H9 (cell line): ENCODE measurements at regions not wholly inside any gene's neighbourhood (a gene's known extent, or its start where the extent isn't known, plus 50 kb on each side); places are given as distances from the start of the nearest gene placed in this dataset.

Experiments
- DNase-seq: peaks from one replicate; pipeline ENCODE4 v3.0.0-alpha.2; 2017
- H2AFZ ChIP-seq: one replicate; pipeline ENCODE4 v1.6.1; 2013; ENCODE audit warnings: mild to moderate bottlenecking, low read length, control low read depth, moderate library complexity
- H2AK5ac ChIP-seq: 2 replicates; pipeline ENCODE4 v1.6.1; 2013; ENCODE audit warnings: low read length, control low read depth, mixed read lengths; ENCODE audit not compliant: insufficient read length
- H2BK120ac ChIP-seq: one replicate; pipeline ENCODE4 v1.6.1; 2013; ENCODE audit warnings: low read depth, mild to moderate bottlenecking, low read length, control low read depth, inconsistent platforms; ENCODE audit not compliant: poor library complexity, severe bottlenecking
- H2BK12ac ChIP-seq: 2 replicates; pipeline ENCODE4 v1.6.1; 2013; ENCODE audit warnings: low read length, control low read depth, mixed read lengths, low read depth; ENCODE audit not compliant: insufficient read length
- H2BK15ac ChIP-seq: 2 replicates; pipeline ENCODE4 v1.6.1; 2013; ENCODE audit warnings: low read depth, low read length, control low read depth
- H2BK20ac ChIP-seq: one replicate; pipeline ENCODE4 v1.6.1; 2013; ENCODE audit warnings: low read depth, mild to moderate bottlenecking, low read length, control low read depth, inconsistent platforms; ENCODE audit not compliant: poor library complexity, severe bottlenecking
- H2BK5ac ChIP-seq: 2 replicates; pipeline ENCODE4 v1.6.1; 2013; ENCODE audit warnings: low read length, control low read depth, mixed read lengths; ENCODE audit not compliant: insufficient read length
- H3K14ac ChIP-seq: 2 replicates; pipeline ENCODE4 v1.6.1; 2013; ENCODE audit warnings: low read length, control low read depth; ENCODE audit not compliant: insufficient read depth
- H3K18ac ChIP-seq: 2 replicates; pipeline ENCODE4 v1.6.1; 2013; ENCODE audit warnings: low read depth, mild to moderate bottlenecking, mixed read lengths, low read length, control low read depth; ENCODE audit not compliant: insufficient read length
- H3K23ac ChIP-seq: 2 replicates; pipeline ENCODE4 v1.6.1; 2013; ENCODE audit warnings: low read length, control low read depth, mixed read lengths, low read depth; ENCODE audit not compliant: insufficient read length
- H3K23me2 ChIP-seq: 2 replicates; pipeline ENCODE4 v1.6.1; 2013; ENCODE audit warnings: low read depth, mild to moderate bottlenecking, mixed read lengths, low read length, control low read depth; ENCODE audit not compliant: insufficient read length, poor library complexity, severe bottlenecking
- H3K27ac ChIP-seq: 2 replicates; pipeline ENCODE4 v1.5.1; 2013; ENCODE audit warnings: low read length, control low read depth, mixed read lengths, low read depth; ENCODE audit not compliant: insufficient read length
- H3K27me3 ChIP-seq: 2 replicates; pipeline ENCODE4 v1.6.1; 2013; ENCODE audit warnings: low read length, control low read depth, inconsistent platforms; ENCODE audit not compliant: insufficient read depth
- H3K4ac ChIP-seq: 2 replicates; pipeline ENCODE4 v1.6.1; 2013; ENCODE audit warnings: low read depth, mild to moderate bottlenecking, control low read depth, inconsistent platforms, low read length, moderate library complexity
- H3K4me1 ChIP-seq: 2 replicates; pipeline ENCODE4 v1.6.1; 2013; ENCODE audit warnings: low read length, control low read depth, inconsistent platforms; ENCODE audit not compliant: insufficient read depth
- H3K4me2 ChIP-seq: 2 replicates; pipeline ENCODE4 v1.6.1; 2013; ENCODE audit warnings: low read length, control low read depth, mixed read lengths; ENCODE audit not compliant: insufficient read length, insufficient read depth
- H3K56ac ChIP-seq: 2 replicates; pipeline ENCODE4 v1.6.1; 2013; ENCODE audit warnings: low read depth, mild to moderate bottlenecking, mixed read lengths, low read length, control low read depth; ENCODE audit not compliant: insufficient read length
- H3K79me1 ChIP-seq: 2 replicates; pipeline ENCODE4 v1.6.1; 2013; ENCODE audit warnings: low read depth, mild to moderate bottlenecking, moderate library complexity, low read length, control low read depth, inconsistent platforms; ENCODE audit not compliant: insufficient read depth, poor library complexity, severe bottlenecking
- H3K79me2 ChIP-seq: 2 replicates; pipeline ENCODE4 v1.6.1; 2013; ENCODE audit warnings: low read length, control low read depth, inconsistent platforms; ENCODE audit not compliant: insufficient read depth
- H3K9ac ChIP-seq: 2 replicates; pipeline ENCODE4 v1.6.1; 2013; ENCODE audit warnings: low read length, control low read depth, mixed read lengths; ENCODE audit not compliant: insufficient read length; ENCODE audit errors: extremely low read depth
- H3K9me3 ChIP-seq: one replicate; pipeline ENCODE4 v1.6.1; 2013; ENCODE audit warnings: low read depth, low read length, inconsistent platforms; ENCODE audit not compliant: control insufficient read depth
- H3T11ph ChIP-seq: one replicate; pipeline ENCODE4 v1.6.1; 2013; ENCODE audit warnings: mild to moderate bottlenecking, low read length, control low read depth, inconsistent platforms
- H4K20me1 ChIP-seq: one replicate; pipeline ENCODE4 v1.6.1; 2013; ENCODE audit not compliant: control insufficient read depth, insufficient read length, insufficient read depth
- H4K5ac ChIP-seq: 2 replicates; pipeline ENCODE4 v1.6.1; 2013; ENCODE audit warnings: low read depth, mild to moderate bottlenecking, mixed read lengths, low read length, control low read depth; ENCODE audit not compliant: insufficient read length
- H4K8ac ChIP-seq: replicated peaks from 2 replicates; pipeline ENCODE4 v1.6.1; 2013; ENCODE audit warnings: low read length, control low read depth, mixed read lengths, low read depth; ENCODE audit not compliant: insufficient read length
- H4K91ac ChIP-seq: 2 replicates; pipeline ENCODE4 v1.6.1; 2013; ENCODE audit warnings: low read depth, mild to moderate bottlenecking, moderate library complexity, mixed read lengths, low read length, control low read depth; ENCODE audit not compliant: insufficient read length
- H3K27ac Mint-ChIP-seq, 3 experiments: 2 replicates in 2 of 3; 3 replicates in 1 of 3; pipeline ENCODE4 v1.8.0; 2020 to 2021; ENCODE audit warnings: mixed read lengths in 3 of 3, mild to moderate bottlenecking in 1 of 3, moderate library complexity in 1 of 3
- H3K27me3 Mint-ChIP-seq: 2 replicates; pipeline ENCODE4 v1.8.0; 2021; ENCODE audit warnings: low read depth, mild to moderate bottlenecking, moderate library complexity, mixed read lengths
- H3K36me3 Mint-ChIP-seq, 3 experiments: 2 replicates in 2 of 3; 3 replicates in 1 of 3; pipeline ENCODE4 v1.8.0; 2020 to 2021; ENCODE audit warnings: low read depth in 3 of 3, mixed read lengths in 3 of 3; ENCODE audit not compliant: insufficient read depth in 1 of 3
- H3K4me1 Mint-ChIP-seq, 2 experiments: 2 replicates each; pipeline ENCODE4 v1.8.0; 2020; ENCODE audit warnings: mixed read lengths in 2 of 2
- H3K4me3 Mint-ChIP-seq, 2 experiments: 2 replicates in 1 of 2; 3 replicates in 1 of 2; pipeline ENCODE4 v1.8.0; 2020 to 2021; ENCODE audit warnings: mild to moderate bottlenecking in 2 of 2, mixed read lengths in 2 of 2, moderate library complexity in 1 of 2
- H3K9me3 Mint-ChIP-seq, 2 experiments: 2 replicates in 1 of 2; 3 replicates in 1 of 2; pipeline ENCODE4 v1.8.0; 2020; ENCODE audit warnings: mild to moderate bottlenecking in 2 of 2, mixed read lengths in 2 of 2, moderate library complexity in 1 of 2
- CTCF ChIP-seq: fragments of 200-600 bp; sonication (generic); conservative IDR thresholded peaks from 3 replicates; pipeline ENCODE4 v1.8.0; 2021; ENCODE audit warnings: antibody characterized with exemption, mild to moderate bottlenecking
- WGBS: extraction: QIAGEN DNeasy Blood & Tissue Kit; methylation state at CpG from one replicate; pipeline ENCODE4 v1.1.7; 2013; ENCODE audit warnings: missing lambda C conversion rate, low lambda C conversion rate, mixed read lengths; ENCODE audit not compliant: insufficient read length; ENCODE audit errors: extremely low coverage; 5-methylcytosine and 5-hydroxymethylcytosine counted together

- Histone ChIP-seq H3K23me2 (no peaks in the 10 kb centered on the region), H3K56ac (no peak overlapping the region), H3K79me2 (no peaks in the 10 kb centered on the region), H3K4ac (no peak overlapping the region), H3K18ac (no peak overlapping the region), H3T11ph (no peak overlapping the region), H2BK120ac (no peak overlapping the region), H4K5ac (no peak overlapping the region), H4K91ac (no peak overlapping the region), H2AFZ (no peak overlapping the region), H2BK5ac (no peak overlapping the region), H3K14ac (no peak overlapping the region), H4K8ac (no peak overlapping the region), H3K23ac (no peak overlapping the region), H3K27me3 (no peaks in the 10 kb centered on the region), H3K79me1 (no peaks in the 10 kb centered on the region), H3K4me1 (0 out of 2 replicates have a peak, but pooled peaks cover 4% of the 10 kb centered on the region), H3K9ac (no peak overlapping the region), H2AK5ac (no peak overlapping the region), H3K9me3 (no peaks in the 10 kb centered on the region), H3K4me2 (no peak overlapping the region), H2BK15ac (no peak overlapping the region), H4K20me1 (no peaks in the 10 kb centered on the region), H2BK12ac (no peak overlapping the region), H3K27ac (no peak overlapping the region), H2BK20ac (no peak overlapping the region)
- DNase-seq = peak; percentile 48
- Mint-ChIP-seq H3K27me3 (no peaks in the 10 kb centered on the region), H3K4me3 (no peak overlapping the region), H3K27ac (peak overlapping the region; percentile 24 to 65 (median 45); a peak in 3 of 7 replicates), H3K36me3 (no peaks in the 10 kb centered on the region), H3K9me3 (no peaks in the 10 kb centered on the region; a peak in 1 of 5 replicates), H3K4me1 (peaks cover 17 to 27% of the 10 kb centered on the region in 2 experiments)
- WGBS = no CpG with 5 or more reads among the region's 5 CpGs
- TF ChIP-seq CTCF = no peak
Measured at GRCh38 chr6:11921017-11921438, 91.1 kb upstream of the HIVEP1 start.
